Tibial artery (tissue), 4 donors: ENCODE measurements at regions not wholly inside any gene's neighbourhood (a gene's known extent, or its start where the extent isn't known, plus 50 kb on each side); places are given as distances from the start of the nearest gene placed in this dataset.
"Not testable (repeated sequence)": the region's sequence is repeated elsewhere in the genome, so short reads cannot be mapped to it uniquely, and the experiment has no call there.

ENCODE experiments used
- DNase-seq, 2 donors: peaks; one replicate each; pipeline ENCODE4 v3.0.0-alpha.2; 2019
- H3K27ac ChIP-seq, 2 donors: fragments of 200-600 bp; sonication (generic) in 1 of 2; 1 replicate in 1 of 2; 2 replicates in 1 of 2; pipeline ENCODE4 v1.5.1; 2018 to 2019; ENCODE audit warnings: mild to moderate bottlenecking in 1 of 2
- H3K27me3 ChIP-seq, 2 donors: fragments of 200-600 bp; sonication (generic) in 1 of 2; one replicate each; pipeline versions ENCODE4 v1.5.1 to v1.6.0; 2016 to 2019
- H3K36me3 ChIP-seq, 3 donors: fragments of 200-600 bp; sonication (generic) in 2 of 3; one replicate each; pipeline ENCODE4 v1.5.1; 2016 to 2019; ENCODE audit warnings: mild to moderate bottlenecking in 2 of 3
- H3K4me1 ChIP-seq, 4 donors: fragments of 200-600 bp; sonication (generic) in 2 of 4; 1 replicate in 3 of 4; 2 replicates in 1 of 4; pipeline ENCODE4 v1.5.1; 2016 to 2019
- H3K4me3 ChIP-seq, 2 donors: fragments of 200-600 bp; sonication (generic) in 1 of 2; 1 replicate in 1 of 2; 2 replicates in 1 of 2; pipeline ENCODE4 v1.5.1; 2018 to 2019; ENCODE audit warnings: mild to moderate bottlenecking in 2 of 2
- H3K9me3 ChIP-seq, 3 donors: fragments of 200-600 bp; sonication (generic) in 1 of 3; one replicate each; pipeline ENCODE4 v1.5.1; 2016 to 2019
- CTCF ChIP-seq, 2 experiments: fragments of 200-600 bp in 1 of 2; fragments of 450-650 bp in 1 of 2; IDR thresholded peaks; one replicate each; pipeline ENCODE4 v1.5.1; 2017 to 2019; ENCODE audit warnings: antibody characterized with exemption in 2 of 2, mild to moderate bottlenecking in 1 of 2, moderate library complexity in 1 of 2
- intact Hi-C: fragments of 100-400 bp; cut with DNase I; formaldehyde crosslinking; loops from one replicate; pipeline ENCODE4 v1.15.0; 2023; ENCODE audit warnings: low total_unique reads

GRCh38 chr2:239797316-239797715 lies 227.8 kb downstream of the NDUFA10 start:
- no peak for DNase-seq
- Histone ChIP-seq H3K9me3 (peaks cover 0 to 7% (median 4%) of the 10 kb centered on the region in 3 donors), H3K36me3 (no peaks in the 10 kb centered on the region), H3K27me3 (no peaks in the 10 kb centered on the region), H3K27ac (no peak overlapping the region), H3K4me1 (no peaks in the 10 kb centered on the region), H3K4me3 (no peak overlapping the region)
- intact Hi-C loops = no loop called here
- no peak for TF ChIP-seq CTCF (IDR thresholded peaks at IDR 0.05)

- H3K9me3 ChIP-seq, H3K36me3 ChIP-seq, H3K4me1 ChIP-seq, intact Hi-C loops, H3K27ac ChIP-seq, H3K4me3 ChIP-seq, DNase-seq, H3K27me3 ChIP-seq: not testable (repeated sequence)
Measured at GRCh38 chr2:239795761-239796160, 229.4 kb downstream of the NDUFA10 start.

- TF ChIP-seq CTCF (IDR thresholded peaks at IDR 0.05) = no peak
- H3K27ac ChIP-seq = no peak overlapping the region
- H3K4me3 ChIP-seq = no peak overlapping the region
- H3K27me3 ChIP-seq = no peaks in the 10 kb centered on the region
- H3K9me3 ChIP-seq = peaks cover 0 to 7% (median 4%) of the 10 kb centered on the region in 3 donors
- H3K36me3 ChIP-seq = no peaks in the 10 kb centered on the region
- DNase-seq = peak in 1 of 2 donors; percentile 34
- intact Hi-C loops = no loop called here
- no peaks in the 10 kb centered on the region for H3K4me1 ChIP-seq
Measured at GRCh38 chr2:239793836-239794235, 231.3 kb downstream of the NDUFA10 start.

GRCh38 chr2:239793086-239793485 lies 232.1 kb downstream of the NDUFA10 start:
- Histone ChIP-seq H3K27me3 (no peaks in the 10 kb centered on the region), H3K27ac (no peak overlapping the region), H3K4me1 (no peaks in the 10 kb centered on the region), H3K4me3 (no peak overlapping the region), H3K36me3 (no peaks in the 10 kb centered on the region), H3K9me3 (peaks cover 0 to 7% (median 4%) of the 10 kb centered on the region in 3 donors)
- intact Hi-C loops = no loop called here
- TF ChIP-seq CTCF (IDR thresholded peaks at IDR 0.05) = no peak
- DNase-seq = peak; percentile 11 to 38

GRCh38 chr2:239792405-239793084 lies 232.6 kb downstream of the NDUFA10 start:
- peak; percentile 9 to 51 for DNase-seq
- TF ChIP-seq CTCF (IDR thresholded peaks at IDR 0.05) = no peak
- Histone ChIP-seq H3K36me3 (no peaks in the 10 kb centered on the region), H3K27me3 (no peaks in the 10 kb centered on the region), H3K27ac (no peak overlapping the region), H3K4me1 (no peaks in the 10 kb centered on the region), H3K4me3 (no peak overlapping the region), H3K9me3 (peaks cover 0 to 7% (median 4%) of the 10 kb centered on the region in 3 donors)
- intact Hi-C loops = no loop called here

GRCh38 chr2:239791526-239792404 lies 233.4 kb downstream of the NDUFA10 start:
- H3K36me3 ChIP-seq = no peaks in the 10 kb centered on the region
- no peak for TF ChIP-seq CTCF (IDR thresholded peaks at IDR 0.05)
- DNase-seq = peak; percentile 7 to 49
- peaks cover 0 to 7% (median 4%) of the 10 kb centered on the region in 3 donors for H3K9me3 ChIP-seq
- intact Hi-C loops = no loop called here
- H3K27me3 ChIP-seq = no peaks in the 10 kb centered on the region
- no peaks in the 10 kb centered on the region for H3K4me1 ChIP-seq
- no peak overlapping the region for H3K4me3 ChIP-seq
- no peak overlapping the region for H3K27ac ChIP-seq
